Transverse colon (tissue), 3 donors: ENCODE measurements at regions not wholly inside any gene's neighbourhood (a gene's known extent, or its start where the extent isn't known, plus 50 kb on each side); places are given as distances from the start of the nearest gene placed in this dataset.

Experiments used
- EP300 ChIP-seq: sonication (generic); formaldehyde crosslinking; IDR thresholded peaks from one replicate; pipeline ENCODE4 v1.6.1; 2017; ENCODE audit warnings: antibody characterized with exemption, low read depth
- POLR2A ChIP-seq: fragments of 450-650 bp; IDR thresholded peaks from one replicate; pipeline ENCODE4 v1.6.1; 2016; ENCODE audit warnings: antibody characterized with exemption, mild to moderate bottlenecking, moderate library complexity
- TF ChIP-seq, protein P1 (sequence below), 5 experiments: fragments of 200-600 bp in 3 of 5; fragments of 450-650 bp in 2 of 5; sonication (generic) in 3 of 5; IDR thresholded peaks; 1 replicate in 2 of 5; 2 replicates in 3 of 5; pipeline ENCODE4 v1.5.1; 2016 to 2017; ENCODE audit warnings: antibody characterized with exemption in 5 of 5, inconsistent platforms in 3 of 5, mild to moderate bottlenecking in 2 of 5, moderate library complexity in 1 of 5

GRCh38 chr14:89508863-89509262, 91.8 kb upstream of the FOXN3 start:
- TF ChIP-seq, protein P1, sequence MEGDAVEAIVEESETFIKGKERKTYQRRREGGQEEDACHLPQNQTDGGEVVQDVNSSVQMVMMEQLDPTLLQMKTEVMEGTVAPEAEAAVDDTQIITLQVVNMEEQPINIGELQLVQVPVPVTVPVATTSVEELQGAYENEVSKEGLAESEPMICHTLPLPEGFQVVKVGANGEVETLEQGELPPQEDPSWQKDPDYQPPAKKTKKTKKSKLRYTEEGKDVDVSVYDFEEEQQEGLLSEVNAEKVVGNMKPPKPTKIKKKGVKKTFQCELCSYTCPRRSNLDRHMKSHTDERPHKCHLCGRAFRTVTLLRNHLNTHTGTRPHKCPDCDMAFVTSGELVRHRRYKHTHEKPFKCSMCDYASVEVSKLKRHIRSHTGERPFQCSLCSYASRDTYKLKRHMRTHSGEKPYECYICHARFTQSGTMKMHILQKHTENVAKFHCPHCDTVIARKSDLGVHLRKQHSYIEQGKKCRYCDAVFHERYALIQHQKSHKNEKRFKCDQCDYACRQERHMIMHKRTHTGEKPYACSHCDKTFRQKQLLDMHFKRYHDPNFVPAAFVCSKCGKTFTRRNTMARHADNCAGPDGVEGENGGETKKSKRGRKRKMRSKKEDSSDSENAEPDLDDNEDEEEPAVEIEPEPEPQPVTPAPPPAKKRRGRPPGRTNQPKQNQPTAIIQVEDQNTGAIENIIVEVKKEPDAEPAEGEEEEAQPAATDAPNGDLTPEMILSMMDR (IDR thresholded peaks at IDR 0.05): no peak
- TF ChIP-seq POLR2A (no peak), EP300 (no peak)
